M059J (cell line): ENCODE measurements at regions not wholly inside any gene's neighbourhood (a gene's known extent, or its start where the extent isn't known, plus 50 kb on each side); places are given as distances from the start of the nearest gene placed in this dataset.

Experiments
- DNase-seq: peaks from one replicate; pipeline ENCODE4 v3.0.0-alpha.2; 2012; ENCODE audit warnings: low read depth

DNA sequence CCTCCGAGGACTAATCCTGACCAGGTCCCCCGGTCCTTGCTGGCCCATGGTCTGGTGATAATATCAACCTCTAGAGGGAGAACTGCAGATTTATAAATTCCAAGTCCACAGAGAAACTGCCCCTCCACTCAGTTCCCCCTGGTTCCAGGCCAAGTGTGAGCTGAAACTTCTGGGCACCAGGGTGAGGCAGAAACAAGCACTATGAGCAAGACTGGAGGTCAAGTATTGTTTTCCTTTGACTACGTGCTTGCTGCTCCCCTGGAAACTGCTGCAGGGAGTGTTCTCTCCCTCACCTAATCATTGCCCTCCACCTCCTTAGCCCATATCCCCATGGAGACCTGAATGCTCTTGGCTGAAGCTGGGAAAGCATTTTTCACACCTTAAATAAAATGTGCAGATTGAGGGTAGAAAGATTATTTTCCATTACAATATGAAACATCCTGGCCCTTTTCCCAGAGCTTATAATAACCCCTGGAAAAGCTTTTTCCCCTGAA, 135.2 kb downstream of the RDH14 start:
- DNase-seq: no peak

DNA sequence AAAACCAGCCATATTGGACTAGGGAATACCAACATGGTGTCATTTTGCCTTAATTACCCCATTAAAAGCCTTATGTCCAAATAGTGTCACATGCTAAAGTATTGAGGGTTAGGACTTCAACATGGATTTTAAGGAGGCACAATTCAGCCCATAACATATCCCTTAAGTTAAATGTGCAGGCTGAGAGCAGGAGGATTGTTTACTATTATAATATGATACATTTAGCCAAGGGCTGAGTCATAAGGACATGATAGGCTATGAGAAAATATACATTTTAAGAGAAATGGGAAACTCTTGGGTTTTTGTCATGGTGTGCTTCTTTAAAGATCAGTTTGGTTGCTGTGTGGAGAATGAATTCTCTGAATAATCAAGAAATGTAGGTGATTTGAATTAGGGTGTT, 136.8 kb downstream of the RDH14 start:
- no peak for DNase-seq

DNA sequence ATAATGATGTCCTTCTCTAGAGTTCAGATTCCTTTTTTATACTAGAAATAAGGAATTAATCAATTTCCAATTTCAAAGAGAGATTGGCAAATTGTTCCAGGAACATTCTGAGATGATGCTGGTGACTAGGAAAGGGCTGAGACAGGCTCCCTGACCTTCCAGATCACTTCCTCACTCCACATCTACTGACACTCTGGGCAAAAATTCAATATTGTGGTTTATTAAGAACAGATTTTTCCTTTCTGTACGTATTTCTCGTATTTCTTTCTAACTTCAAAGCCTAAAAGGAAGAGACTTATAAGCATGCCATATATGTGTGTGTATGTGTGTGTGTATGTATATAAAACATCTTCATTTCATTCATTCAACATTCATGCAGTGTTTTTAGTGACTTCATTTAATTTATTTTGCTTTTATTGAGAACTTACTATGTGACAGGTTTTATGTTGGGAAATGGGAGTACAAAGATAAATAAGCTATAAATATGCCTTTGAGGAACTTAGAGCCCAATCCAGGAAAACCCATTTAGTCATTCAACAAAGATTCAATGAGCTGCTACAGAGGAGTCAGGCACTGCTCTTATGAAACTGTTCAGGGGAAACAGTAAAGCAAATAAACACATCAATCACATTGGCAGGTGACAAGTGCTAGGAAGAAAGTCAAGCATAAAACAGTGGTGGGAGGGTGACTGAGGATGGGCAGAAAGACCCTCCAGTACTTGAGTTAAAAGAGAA, 137.9 kb downstream of the RDH14 start:
- no peak for DNase-seq

DNA sequence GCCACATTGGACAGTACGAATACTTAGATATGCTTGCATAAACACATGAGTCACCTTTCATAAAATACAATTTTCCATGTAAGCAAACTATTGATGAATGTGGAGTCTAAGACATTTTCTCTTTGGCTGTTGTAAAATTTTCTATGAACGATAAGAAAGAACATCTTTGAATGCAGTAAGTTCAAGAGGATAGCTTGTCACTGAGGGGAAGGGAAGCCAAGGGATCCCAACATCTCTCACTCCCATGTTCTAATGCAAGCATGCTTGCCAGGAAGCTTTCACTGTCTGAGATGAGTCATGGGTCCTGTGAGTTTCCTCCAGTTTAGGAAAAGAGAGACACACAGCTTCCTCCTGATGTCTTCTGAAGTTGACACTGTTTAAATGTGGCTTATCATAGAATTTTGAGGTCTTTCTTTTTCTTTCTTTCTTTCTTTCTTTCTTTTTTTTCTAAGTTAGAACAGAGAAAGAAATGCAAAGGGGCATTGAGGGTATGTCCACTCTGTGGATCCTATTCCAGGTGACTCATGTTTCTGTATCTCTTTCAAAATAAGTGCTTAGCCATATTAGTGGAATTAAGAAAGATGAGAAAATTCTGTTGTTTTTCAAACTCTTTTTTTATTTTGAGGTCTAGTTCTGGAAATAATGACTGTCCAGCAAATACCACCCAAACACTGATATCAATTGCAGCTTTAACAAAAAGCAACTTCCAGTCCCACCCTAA, 146.6 kb downstream of the RDH14 start:
- peak; percentile 84 for DNase-seq

DNA sequence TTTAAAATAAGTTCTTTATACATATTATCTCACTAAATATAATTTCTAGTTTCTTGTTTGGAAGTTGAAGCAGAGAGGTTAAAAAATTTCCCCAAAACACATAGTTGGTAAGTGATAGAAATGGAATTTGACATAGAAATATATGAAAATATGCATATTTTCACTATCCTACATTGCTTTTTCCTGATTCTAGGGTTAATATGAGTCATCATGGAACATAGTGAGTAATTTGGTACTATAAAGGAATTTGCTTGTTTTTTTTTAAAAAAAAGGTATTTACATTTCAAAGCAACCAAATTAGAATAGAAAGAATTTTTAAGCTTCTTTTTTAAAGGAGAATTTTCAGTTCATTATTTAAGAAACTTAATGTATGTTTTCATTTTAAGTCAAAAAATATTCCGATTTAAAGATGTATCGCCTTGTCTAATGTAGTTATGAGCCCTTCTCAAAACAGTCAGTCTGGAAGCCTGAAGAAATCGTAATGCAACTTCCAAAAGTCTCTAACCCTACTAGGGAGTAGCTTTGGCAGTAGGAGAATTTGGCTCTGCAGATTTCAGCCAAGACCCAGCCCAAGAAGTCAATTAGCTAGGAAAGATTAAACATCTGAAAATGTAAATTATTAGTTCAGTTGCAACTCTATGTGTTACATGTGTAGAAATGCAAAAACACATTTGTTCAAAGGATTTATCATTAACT, 147.3 kb downstream of the RDH14 start:
- peak; percentile 29 for DNase-seq

DNA sequence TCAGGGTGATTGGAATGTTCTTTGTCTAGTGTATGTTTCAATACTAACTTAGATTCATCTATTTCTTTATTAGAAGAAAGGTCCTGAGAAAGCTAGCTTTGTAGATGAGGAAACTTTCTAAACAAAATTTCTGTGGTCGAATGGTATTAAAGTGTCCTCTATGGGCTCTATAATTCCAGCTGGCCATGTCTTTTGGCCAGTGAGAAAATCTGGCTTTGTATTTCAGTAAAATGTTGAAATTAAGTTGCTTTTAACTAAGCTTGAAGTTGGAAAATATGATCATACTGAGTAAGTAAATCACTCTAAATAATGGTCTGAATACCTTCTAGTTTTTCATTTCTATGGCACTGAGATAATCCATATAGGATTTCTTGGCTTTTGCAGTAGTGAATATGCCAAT, 148.8 kb downstream of the RDH14 start:
- DNase-seq: no peak

DNA sequence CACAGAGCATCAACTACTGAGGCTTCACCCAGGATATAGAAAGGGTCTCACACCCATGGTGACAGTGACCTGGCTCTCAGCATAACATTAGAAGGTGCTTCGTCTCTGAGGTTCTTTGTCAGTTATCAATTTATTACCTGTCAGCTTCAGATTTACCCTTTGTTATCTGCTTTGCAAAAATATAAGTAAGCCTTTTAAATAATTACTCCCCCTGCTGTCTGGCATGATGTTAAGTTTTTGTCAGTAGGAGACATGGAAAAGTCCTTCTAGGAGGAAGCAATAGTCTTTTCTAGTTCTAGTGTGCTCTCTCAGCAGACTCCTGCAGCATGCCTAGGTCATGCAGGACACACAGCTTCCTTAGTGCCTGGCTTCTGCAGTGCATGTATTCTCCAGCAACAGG, 149.9 kb downstream of the RDH14 start:
- DNase-seq: no peak

DNA sequence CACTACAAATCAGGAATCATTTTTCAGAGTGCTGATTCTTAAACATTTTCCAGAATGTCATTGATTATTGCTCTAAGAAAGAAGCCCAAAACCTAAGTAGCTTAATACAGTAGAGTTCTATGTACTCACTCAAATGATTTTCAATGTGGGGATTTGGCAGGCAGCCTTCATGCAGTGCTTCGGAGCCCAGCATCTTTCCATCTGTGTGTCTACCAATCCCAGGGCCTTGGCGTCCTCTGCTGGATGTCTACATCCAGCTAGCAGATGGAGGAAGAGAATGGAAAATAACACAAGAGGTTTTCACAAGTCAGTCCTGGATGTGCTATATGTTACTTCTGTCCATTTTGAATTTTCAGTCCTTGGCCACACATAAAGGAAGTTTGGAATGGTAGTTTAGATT, 151.8 kb downstream of the RDH14 start:
- DNase-seq: no peak

DNA sequence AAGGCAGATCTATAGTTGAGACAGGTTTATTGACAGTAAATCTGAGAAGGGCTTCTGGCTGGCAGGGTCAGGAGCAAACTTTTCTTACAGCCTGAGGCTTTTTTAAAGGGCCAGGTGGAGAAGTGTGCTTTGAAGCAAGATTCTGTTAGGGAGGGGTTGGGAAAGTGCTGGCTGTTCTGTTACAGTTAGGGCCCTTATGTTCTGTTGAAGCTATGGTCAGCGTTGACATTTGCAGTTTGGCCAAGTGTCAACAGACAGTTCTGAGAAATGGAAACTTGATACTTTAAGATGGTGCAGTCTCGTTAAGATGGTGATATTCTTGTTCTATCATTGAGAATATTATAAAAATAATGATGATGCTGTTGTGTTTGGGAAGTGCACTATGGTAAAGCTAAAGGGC, 154.2 kb downstream of the RDH14 start:
- DNase-seq: no peak

DNA sequence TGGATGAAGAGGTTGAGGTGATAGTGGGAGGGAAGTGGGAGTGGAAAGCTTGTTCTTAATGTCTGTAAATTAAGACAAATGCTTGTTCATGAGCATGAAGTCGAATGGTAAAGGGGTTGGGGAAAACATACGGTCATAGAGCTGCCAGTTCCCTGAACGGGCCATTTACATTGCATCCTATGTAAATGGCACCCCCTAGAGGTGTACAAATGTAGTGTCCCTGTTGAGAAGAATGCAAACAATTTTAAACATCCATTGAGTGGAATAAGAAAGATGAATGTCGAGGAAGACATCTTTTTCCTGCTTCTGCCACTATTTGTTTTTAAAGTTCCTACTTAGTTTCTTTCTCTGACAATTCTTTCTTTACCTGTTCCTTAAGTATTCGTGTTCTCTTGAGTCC, 155.7 kb downstream of the RDH14 start:
- DNase-seq: no peak

DNA sequence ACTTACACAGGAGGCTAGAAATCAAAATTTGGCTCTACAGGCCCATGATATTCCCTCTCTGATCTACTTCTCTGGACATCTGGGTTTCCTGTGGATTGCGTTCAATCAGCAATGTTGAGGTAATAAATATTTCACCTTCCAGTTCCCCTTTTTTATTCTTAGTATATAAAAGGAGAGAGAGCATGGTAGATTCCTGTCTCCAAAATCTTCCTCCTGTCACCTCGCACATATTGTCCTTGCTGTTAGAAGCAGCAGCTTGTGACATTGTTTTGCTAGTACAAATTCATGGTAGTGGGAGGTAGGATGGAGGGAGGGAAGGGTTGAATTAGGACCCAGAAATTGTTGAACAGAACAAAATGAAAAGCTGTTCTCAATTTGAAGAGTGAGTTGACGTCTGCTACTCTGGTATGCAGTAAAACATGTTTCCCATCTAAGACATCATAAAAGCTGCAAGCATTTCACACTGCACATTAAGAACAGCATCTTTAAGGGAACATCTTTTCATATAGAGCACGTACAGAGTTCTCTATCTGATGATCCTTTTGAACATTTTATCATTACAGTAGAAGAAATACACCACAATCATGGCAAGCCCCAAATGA, 156.4 kb downstream of the RDH14 start:
- DNase-seq: no peak

DNA sequence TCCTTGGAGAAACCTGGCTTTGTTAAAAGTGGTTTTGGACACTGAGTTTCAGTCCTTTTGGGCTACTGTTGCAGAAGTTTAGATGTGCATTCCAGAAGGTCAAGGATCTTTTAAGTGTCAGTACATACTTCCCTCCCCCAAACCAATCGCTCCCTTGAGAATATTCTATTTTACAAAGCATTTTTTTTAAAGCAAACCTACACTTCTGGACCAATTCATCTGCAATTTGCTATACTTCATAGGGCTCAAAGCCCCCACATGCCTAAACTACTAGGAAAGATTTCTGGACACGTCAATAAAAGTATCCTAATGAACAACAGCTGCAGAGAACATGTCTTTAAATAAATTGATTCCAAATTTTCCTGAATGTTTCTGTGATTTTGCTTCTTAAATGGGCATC, 157.6 kb downstream of the RDH14 start:
- DNase-seq: no peak

DNA sequence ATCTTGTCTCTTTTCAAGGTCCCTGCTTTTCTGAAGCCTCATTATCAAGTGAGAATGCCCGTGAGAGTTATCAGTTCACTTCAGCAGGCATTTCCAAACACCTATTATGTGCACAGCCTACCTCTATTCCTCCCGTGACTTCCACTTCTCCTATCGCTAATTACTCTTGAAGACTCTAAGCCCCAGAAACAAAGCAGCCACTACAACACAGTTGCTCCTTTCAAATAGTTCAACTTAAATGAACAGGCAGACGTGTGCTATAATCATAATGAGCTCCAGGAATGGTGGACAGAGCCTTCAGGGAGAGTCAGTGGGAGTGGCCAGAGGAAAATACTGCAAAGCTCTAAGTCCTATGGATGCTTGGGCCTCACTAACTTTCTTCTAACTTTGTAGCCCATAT, 159.0 kb downstream of the RDH14 start:
- no peak for DNase-seq

DNA sequence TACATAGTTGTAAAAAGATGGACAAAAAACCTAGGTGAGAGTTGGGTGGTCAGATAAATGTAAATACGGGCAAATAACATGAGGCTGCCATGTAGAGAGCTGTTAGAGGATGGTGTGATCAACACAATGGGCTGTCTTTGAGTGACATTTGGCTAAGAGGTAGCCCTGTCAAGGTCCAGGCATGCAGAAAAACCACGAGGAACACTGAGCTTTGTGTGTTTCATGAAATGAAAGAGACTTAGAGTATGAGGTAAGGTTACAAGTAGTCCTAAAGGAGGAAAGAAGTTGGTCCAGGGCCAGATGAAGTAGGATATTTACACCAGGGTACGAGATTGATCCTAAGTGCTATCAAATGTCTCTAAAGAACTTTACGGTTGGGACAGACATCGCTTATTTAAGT, 160.9 kb downstream of the RDH14 start:
- peak; percentile 32 for DNase-seq

DNA sequence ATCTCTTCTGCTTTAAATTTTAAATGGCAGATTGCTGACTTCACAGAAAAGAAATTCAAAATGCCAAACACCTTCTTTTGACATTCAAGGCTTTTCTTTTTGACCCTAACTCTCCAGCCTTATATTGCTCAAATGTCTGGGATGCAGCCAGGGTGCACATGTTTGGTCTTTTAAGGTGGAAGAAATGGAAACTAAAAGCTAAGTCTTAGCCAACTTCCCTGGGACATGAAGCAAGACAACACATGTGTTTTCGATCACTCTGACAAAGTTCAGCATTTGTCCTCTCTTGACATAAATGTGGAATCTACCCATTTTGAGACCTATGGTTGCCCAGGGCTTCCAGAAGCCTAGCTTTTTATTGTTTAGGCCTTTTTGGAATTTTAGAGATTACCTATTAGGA, 161.6 kb downstream of the RDH14 start:
- no peak for DNase-seq

DNA sequence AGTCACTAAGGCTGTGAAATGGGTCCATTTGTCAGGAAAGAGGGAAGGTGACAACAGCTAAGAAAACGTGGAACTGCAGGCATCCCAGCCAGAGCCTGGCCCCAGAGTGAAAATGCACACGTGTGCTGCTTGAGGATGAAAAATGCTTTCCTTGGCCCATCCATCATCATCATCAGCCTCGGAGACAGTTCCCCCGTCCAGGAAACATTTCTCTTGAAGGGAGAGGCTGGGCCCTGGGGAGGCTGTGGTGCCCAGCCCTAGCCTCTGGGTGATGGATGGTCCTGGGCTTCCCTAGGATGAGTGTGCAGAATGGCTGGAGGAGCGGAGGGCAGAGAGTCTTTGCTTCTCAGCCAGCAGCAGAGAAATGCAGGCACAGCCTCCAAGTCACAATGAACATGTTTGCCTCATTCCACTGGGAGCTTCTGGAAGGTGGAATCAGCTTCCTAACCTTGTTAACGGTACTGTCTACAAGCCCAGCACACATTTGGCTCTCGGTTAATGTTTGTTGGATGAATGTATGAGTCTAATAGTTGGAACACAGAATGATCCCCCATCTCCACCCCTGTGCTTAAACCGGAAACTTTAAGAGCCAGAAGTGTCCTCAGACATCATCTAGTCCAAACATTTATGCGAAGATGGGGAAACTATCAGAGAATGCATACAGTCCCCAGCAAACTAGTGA, 164.0 kb downstream of the RDH14 start:
- no peak for DNase-seq

DNA sequence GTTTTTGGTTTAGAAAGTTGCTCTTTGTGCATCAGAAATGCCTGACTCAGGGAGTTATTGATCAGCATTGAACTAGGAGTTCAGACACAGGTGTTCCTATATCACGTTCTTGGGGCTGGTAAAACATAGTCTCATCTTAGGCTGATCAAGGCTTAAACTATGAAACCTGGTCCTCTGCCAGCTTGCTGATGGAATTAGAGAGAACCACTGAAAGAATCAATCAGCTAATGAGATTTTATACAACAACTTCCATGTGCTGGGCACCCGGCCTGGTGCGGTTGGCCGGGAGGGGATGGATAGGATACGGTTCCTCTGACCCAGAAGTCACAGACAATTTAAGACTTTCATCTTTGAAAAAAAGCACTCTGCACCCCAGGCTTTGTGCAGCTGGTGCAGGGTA, 164.9 kb downstream of the RDH14 start:
- no peak for DNase-seq

DNA sequence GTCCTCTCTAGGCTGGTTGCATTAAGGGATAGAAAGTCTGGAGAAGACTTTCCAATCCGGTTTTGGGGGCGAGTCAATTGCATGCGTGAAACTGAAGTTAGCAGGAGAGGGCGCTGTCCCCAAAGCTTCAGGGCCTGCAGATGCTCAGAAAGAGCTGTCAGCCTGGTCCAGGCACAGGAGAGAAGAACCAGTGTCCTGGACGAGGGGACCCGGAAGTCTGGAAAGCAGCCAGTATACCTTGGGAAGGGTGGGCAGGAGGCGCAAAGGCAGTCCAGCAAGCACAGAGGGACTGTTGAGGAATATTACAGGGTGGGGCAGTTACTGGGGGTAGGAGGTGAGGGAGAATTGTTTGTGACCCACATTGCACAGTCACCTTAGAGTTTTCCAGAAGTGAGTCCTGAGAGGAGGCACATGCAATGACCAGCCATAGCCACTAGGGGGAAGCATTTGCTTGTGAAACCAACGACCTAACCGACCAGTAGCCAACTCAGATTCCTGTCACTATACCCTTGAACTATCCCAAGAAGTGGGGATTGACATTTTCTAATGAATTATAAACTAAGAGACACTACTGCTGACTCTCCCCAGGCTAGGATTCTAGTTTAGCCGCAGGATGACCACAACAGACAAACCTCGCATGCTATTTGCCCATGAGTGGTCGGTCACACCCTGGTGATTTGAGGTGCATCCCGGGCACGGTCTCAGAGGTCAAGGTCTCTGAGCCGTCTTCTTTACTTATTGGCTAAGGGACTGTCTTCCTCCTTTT, 172.8 kb downstream of the RDH14 start:
- DNase-seq: peak; percentile 69

DNA sequence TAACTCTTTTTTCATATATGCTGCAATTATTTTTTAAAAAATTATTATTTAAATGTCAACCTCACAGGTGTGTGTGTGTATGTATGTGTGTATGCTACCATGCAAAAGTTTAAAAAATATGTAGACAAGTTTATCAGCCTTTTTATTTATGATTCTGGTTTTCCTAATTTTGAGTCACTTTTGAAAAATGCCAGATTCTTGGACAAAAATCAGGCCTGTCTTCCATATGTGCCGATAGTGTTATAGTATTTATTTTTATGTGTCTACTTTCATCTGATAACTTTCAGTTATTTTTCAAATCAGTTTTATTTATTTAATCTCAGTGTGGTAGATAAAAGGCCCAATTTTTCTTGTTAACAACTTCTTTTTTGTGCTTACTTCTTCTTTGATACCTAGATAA, 176.2 kb downstream of the RDH14 start:
- DNase-seq: no peak

DNA sequence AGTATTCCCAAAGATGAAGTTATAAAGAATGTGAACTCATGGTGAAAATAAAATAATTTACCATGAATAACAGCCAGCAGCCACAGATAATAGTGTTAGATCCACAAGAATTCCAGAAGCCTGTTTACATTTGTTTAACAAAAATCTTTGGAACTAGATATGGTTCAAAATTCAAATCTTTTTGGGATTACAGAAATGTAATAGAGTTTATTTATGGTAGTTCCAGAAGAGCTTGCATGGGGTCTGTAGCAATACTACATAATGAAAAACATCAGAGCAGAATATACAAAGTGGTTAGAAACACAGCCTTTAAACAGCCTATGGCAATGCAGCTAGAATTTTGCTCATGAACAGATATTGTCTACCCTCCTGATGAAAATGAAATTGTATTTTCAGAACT, 179.1 kb downstream of the RDH14 start:
- no peak for DNase-seq

DNA sequence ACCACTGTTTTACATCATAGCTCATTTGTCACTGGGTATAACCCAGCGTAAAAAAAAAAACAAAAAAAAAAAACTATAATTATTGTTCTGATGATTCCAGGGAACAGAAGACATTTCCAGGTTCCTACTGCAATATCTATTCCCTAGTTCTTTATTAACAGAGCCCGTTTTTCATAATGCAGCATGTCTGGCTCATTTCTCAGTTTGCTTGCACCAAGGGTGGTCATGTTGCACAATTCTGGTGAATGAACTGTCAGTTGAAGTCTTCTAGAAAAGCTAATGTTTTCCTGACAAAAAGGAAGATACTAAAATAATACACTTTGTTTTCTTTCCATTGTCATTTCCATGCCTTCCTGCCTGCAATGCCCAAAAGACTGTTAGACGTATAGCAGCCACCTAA, 180.1 kb downstream of the RDH14 start:
- DNase-seq: no peak
